ENCODE measurements at regions not wholly inside any gene's neighbourhood (a gene's known extent, or its start where the extent isn't known, plus 50 kb on each side); places are given as distances from the start of the nearest gene placed in this dataset.
A peak's percentile ranks its signal among the peaks of the same experiment; 100 is the strongest.

DNA sequence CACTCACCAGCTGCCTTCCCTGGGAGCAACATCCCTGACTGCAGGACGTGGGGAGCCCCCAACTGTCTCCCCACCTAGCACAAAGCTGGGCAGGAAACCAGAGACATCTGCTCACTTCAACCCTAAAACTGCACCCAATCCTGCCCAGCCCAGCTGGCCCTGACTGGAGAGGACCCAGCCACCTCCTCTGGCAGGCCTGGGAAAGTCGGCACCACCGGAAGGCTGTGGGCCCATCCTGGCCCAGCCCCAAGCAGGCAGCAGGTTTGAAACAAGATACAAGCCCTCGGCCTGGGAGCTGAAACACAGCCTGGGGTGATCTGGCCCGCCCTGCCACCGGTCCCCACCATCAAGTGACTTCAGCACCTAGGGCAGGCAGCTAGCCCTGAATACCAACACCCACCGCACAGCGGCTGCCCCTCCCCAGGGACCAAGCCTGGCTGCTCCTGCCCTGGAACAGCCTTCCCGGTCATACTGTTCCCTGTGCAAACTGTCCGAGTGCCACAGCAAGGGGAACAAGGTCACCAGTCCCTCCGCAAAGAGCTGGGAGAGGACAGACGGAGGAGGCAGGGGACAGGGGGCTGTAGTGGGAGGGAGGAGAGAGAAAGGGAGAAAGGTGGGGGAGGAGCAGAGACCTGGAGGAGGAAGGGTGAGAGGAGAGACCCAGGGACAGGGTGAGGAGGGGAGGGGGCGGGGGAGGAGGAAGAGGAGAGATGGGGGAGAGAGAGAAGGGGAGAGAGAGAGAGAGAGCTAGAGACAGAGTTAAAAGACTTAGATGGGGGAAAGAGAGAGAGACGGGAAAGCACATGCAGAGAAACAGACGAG, 115.7 kb downstream of the RFLNA start:
- H3K9me3 ChIP-seq (ENCODE audit: control insufficient read depth, low read depth, low read length) = no peaks in the 10 kb centered on the region
- H3K4me2 ChIP-seq (ENCODE audit: insufficient read depth, insufficient read length, low read length) = no peak overlapping the region
- peaks cover 2 to 36% (median 13%) of the 10 kb centered on the region in 3 experiments; a peak in 6 of 7 replicates for H3K36me3 Mint-ChIP-seq (ENCODE audit: insufficient read depth in 1 of 3, low read depth in 3 of 3)
- H3K4me1 ChIP-seq (ENCODE audit: insufficient read depth, low read length) = no peaks in the 10 kb centered on the region
- no CpG with 5 or more reads among the region's 15 CpGs for WGBS (ENCODE audit: extremely low coverage, insufficient read length, low lambda C conversion rate)
- H3K27ac Mint-ChIP-seq = peak overlapping the region in 2 of 3 experiments; percentile 86 to 92; a peak in 5 of 7 replicates
- H2AFZ ChIP-seq (ENCODE audit: low read length) = no peak overlapping the region
- DNase-seq = no peak
- H2AK5ac ChIP-seq (ENCODE audit: insufficient read length, low read length) = no peak overlapping the region
- no peak overlapping the region for H4K5ac ChIP-seq (ENCODE audit: insufficient read length, low read depth, low read length)
- H2BK120ac ChIP-seq (ENCODE audit: low read depth, low read length, poor library complexity, severe bottlenecking) = no peak overlapping the region
- H3K14ac ChIP-seq (ENCODE audit: insufficient read depth, low read length) = peak overlapping the region; percentile 11; the same call in 1 of the 2 replicates
- no peak overlapping the region for H3K56ac ChIP-seq (ENCODE audit: insufficient read length, low read depth, low read length)
- H3T11ph ChIP-seq (ENCODE audit: low read length) = no peak overlapping the region
- no peaks in the 10 kb centered on the region for H3K23me2 ChIP-seq (ENCODE audit: insufficient read length, low read depth, low read length, poor library complexity, severe bottlenecking)
- no peak overlapping the region for H3K27ac ChIP-seq (ENCODE audit: insufficient read length, low read depth, low read length)
- H4K91ac ChIP-seq (ENCODE audit: insufficient read length, low read depth, low read length) = no peak overlapping the region
- H3K4me3 Mint-ChIP-seq = no peak overlapping the region; a peak in 1 of 5 replicates
- no peak overlapping the region for H2BK5ac ChIP-seq (ENCODE audit: insufficient read length, low read length)
- TF ChIP-seq, protein P1, sequence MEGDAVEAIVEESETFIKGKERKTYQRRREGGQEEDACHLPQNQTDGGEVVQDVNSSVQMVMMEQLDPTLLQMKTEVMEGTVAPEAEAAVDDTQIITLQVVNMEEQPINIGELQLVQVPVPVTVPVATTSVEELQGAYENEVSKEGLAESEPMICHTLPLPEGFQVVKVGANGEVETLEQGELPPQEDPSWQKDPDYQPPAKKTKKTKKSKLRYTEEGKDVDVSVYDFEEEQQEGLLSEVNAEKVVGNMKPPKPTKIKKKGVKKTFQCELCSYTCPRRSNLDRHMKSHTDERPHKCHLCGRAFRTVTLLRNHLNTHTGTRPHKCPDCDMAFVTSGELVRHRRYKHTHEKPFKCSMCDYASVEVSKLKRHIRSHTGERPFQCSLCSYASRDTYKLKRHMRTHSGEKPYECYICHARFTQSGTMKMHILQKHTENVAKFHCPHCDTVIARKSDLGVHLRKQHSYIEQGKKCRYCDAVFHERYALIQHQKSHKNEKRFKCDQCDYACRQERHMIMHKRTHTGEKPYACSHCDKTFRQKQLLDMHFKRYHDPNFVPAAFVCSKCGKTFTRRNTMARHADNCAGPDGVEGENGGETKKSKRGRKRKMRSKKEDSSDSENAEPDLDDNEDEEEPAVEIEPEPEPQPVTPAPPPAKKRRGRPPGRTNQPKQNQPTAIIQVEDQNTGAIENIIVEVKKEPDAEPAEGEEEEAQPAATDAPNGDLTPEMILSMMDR (conservative IDR thresholded peaks at IDR 0.05) = no peak
- H3K79me2 ChIP-seq (ENCODE audit: insufficient read depth, low read length) = no peaks in the 10 kb centered on the region
- no peaks in the 10 kb centered on the region for H3K27me3 Mint-ChIP-seq (ENCODE audit: low read depth)
- H3K9ac ChIP-seq (ENCODE audit: extremely low read depth, insufficient read length, low read length) = no peak overlapping the region
- no peak overlapping the region for H4K8ac ChIP-seq (replicated peaks; ENCODE audit: insufficient read length, low read depth, low read length)
- no peaks in the 10 kb centered on the region for H3K79me1 ChIP-seq (ENCODE audit: insufficient read depth, low read depth, low read length, poor library complexity, severe bottlenecking)
- no peak overlapping the region for H2BK12ac ChIP-seq (ENCODE audit: insufficient read length, low read depth, low read length)
- no peak overlapping the region for H3K18ac ChIP-seq (ENCODE audit: insufficient read length, low read depth, low read length)
- H3K4ac ChIP-seq (ENCODE audit: low read depth, low read length) = no peak overlapping the region
- H2BK20ac ChIP-seq (ENCODE audit: low read depth, low read length, poor library complexity, severe bottlenecking) = no peak overlapping the region
- H2BK15ac ChIP-seq (ENCODE audit: low read depth, low read length) = no peak overlapping the region
- H3K9me3 Mint-ChIP-seq = no peaks in the 10 kb centered on the region
- no peak overlapping the region for H3K23ac ChIP-seq (ENCODE audit: insufficient read length, low read depth, low read length)
- H4K20me1 ChIP-seq (ENCODE audit: control insufficient read depth, insufficient read depth, insufficient read length) = no peaks in the 10 kb centered on the region
- H3K4me1 Mint-ChIP-seq = peaks cover 20 to 33% of the 10 kb centered on the region in 2 experiments
- H3K27me3 ChIP-seq (ENCODE audit: insufficient read depth, low read length) = no peaks in the 10 kb centered on the region

Data from H9 (cell line).